Endodermal cell (in vitro differentiated cells): ENCODE measurements at regions not wholly inside any gene's neighbourhood (a gene's known extent, or its start where the extent isn't known, plus 50 kb on each side); places are given as distances from the start of the nearest gene placed in this dataset.

Experiments used
- DNase-seq: peaks from one replicate; pipeline ENCODE4 v3.0.0-alpha.2; 2017
- H3K27ac ChIP-seq: 2 replicates; pipeline ENCODE4 v1.5.1; 2013; ENCODE audit warnings: mild to moderate bottlenecking, low read depth, low read length, moderate library complexity
- H3K27me3 ChIP-seq: 2 replicates; pipeline ENCODE4 v1.6.1; 2013; ENCODE audit warnings: mild to moderate bottlenecking, low read length, moderate library complexity; ENCODE audit not compliant: insufficient read depth, control insufficient read depth, poor library complexity, severe bottlenecking
- H3K36me3 ChIP-seq: 2 replicates; pipeline ENCODE4 v1.7.0; 2013; ENCODE audit warnings: mild to moderate bottlenecking, low read length, moderate library complexity; ENCODE audit not compliant: control insufficient read depth, insufficient read depth
- H3K4me1 ChIP-seq: one replicate; pipeline ENCODE4 v1.7.0; 2013; ENCODE audit warnings: low read length; ENCODE audit not compliant: control insufficient read depth, insufficient read depth
- H3K4me3 ChIP-seq: 2 replicates; pipeline ENCODE4 v1.5.1; 2013; ENCODE audit warnings: mild to moderate bottlenecking, low read length, moderate library complexity
- H3K9ac ChIP-seq: 2 replicates; pipeline ENCODE4 v1.6.1; 2013; ENCODE audit warnings: mild to moderate bottlenecking, low read length, moderate library complexity; ENCODE audit not compliant: poor library complexity, severe bottlenecking; ENCODE audit errors: extremely low read depth
- H3K9me3 ChIP-seq: 2 replicates; pipeline ENCODE4 v1.6.1; 2013; ENCODE audit warnings: mild to moderate bottlenecking, low read length, moderate library complexity; ENCODE audit not compliant: control insufficient read depth
- H3K27ac Mint-ChIP-seq: 2 replicates; pipeline ENCODE4 v1.8.0; 2020; ENCODE audit warnings: mixed read lengths
- H3K27me3 Mint-ChIP-seq: 2 replicates; pipeline ENCODE4 v1.8.0; 2021; ENCODE audit warnings: mild to moderate bottlenecking, mixed read lengths; ENCODE audit not compliant: insufficient read depth
- H3K36me3 Mint-ChIP-seq: 2 replicates; pipeline ENCODE4 v1.8.0; 2020; ENCODE audit warnings: low read depth, mixed read lengths
- H3K4me1 Mint-ChIP-seq: 2 replicates; pipeline ENCODE4 v1.8.0; 2020; ENCODE audit warnings: mixed read lengths
- H3K4me3 Mint-ChIP-seq: 2 replicates; pipeline ENCODE4 v1.8.0; 2020; ENCODE audit warnings: mild to moderate bottlenecking, moderate library complexity, mixed read lengths
- H3K9me3 Mint-ChIP-seq: 2 replicates; pipeline ENCODE4 v1.8.0; 2020; ENCODE audit warnings: mild to moderate bottlenecking, mixed read lengths
- WGBS, 2 experiments: methylation state at CpG; one replicate each; pipeline versions ENCODE4 v1.1.5 to v1.1.7; 2013; ENCODE audit warnings: missing lambda C conversion rate in 2 of 2, mixed read lengths in 1 of 2; ENCODE audit not compliant: insufficient coverage in 1 of 2, insufficient read length in 1 of 2; 5-methylcytosine and 5-hydroxymethylcytosine counted together
- TF ChIP-seq, protein P1 (sequence below): fragments of 200-600 bp; sonication (generic); conservative IDR thresholded peaks from 2 replicates; pipeline ENCODE4 v1.5.0; 2021; ENCODE audit warnings: antibody characterized with exemption, mild to moderate bottlenecking

DNA sequence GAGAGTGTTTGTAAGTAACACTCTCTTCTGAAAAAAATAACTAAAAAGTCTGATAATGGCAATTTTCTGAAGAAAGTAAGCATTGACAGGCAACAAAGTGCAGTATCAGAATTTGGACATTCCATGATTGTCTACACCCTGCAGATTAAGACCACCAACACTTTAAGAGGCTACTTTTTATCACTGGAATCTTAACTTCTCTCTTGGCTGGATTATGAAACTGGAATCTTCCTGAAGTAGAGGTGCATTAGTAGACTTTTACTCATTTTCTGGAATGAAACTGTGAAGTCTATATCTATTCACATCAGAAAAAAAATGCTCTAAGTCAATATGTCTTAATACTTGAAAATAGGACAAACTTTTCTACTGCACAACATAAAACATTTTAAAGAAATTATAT, 547.5 kb downstream of the COL12A1 start:
- H3K27ac ChIP-seq: no peak overlapping the region
- DNase-seq: no peak
- peaks cover 33% of the 10 kb centered on the region for H3K9me3 Mint-ChIP-seq
- H3K27me3 ChIP-seq: no peaks in the 10 kb centered on the region
- no peak overlapping the region for H3K4me3 ChIP-seq
- H3K27me3 Mint-ChIP-seq: no peaks in the 10 kb centered on the region
- H3K27ac Mint-ChIP-seq: no peak overlapping the region
- no peaks in the 10 kb centered on the region for H3K4me1 Mint-ChIP-seq
- no peaks in the 10 kb centered on the region for H3K36me3 ChIP-seq
- H3K36me3 Mint-ChIP-seq: no peaks in the 10 kb centered on the region
- H3K4me3 Mint-ChIP-seq: no peak overlapping the region
- H3K4me1 ChIP-seq: no peaks in the 10 kb centered on the region
- TF ChIP-seq, protein P1, sequence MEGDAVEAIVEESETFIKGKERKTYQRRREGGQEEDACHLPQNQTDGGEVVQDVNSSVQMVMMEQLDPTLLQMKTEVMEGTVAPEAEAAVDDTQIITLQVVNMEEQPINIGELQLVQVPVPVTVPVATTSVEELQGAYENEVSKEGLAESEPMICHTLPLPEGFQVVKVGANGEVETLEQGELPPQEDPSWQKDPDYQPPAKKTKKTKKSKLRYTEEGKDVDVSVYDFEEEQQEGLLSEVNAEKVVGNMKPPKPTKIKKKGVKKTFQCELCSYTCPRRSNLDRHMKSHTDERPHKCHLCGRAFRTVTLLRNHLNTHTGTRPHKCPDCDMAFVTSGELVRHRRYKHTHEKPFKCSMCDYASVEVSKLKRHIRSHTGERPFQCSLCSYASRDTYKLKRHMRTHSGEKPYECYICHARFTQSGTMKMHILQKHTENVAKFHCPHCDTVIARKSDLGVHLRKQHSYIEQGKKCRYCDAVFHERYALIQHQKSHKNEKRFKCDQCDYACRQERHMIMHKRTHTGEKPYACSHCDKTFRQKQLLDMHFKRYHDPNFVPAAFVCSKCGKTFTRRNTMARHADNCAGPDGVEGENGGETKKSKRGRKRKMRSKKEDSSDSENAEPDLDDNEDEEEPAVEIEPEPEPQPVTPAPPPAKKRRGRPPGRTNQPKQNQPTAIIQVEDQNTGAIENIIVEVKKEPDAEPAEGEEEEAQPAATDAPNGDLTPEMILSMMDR: no peak
- H3K9me3 ChIP-seq: no peaks in the 10 kb centered on the region
- no peak overlapping the region for H3K9ac ChIP-seq

DNA sequence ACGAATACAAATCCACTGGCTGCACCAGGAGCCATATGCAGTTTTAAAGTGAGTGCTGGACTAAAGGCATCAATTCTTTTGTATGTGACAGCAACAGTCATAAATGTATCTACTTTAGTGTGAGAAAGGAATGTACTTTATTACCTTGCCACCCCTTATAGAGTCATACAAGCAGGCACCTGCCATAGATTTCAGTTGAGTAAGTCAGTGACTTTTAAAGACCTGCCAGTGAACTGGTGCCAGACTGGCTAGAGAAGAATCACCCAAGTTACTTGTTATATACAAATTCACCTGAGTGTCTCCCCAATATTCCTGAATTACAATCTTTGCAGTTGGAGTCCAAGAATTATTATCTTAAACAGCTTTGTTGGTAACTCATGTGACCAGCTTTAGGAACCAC, 547.9 kb downstream of the COL12A1 start:
- Mint-ChIP-seq H3K27me3 (no peaks in the 10 kb centered on the region), H3K9me3 (peaks cover 29% of the 10 kb centered on the region), H3K27ac (no peak overlapping the region), H3K36me3 (no peaks in the 10 kb centered on the region), H3K4me1 (no peaks in the 10 kb centered on the region), H3K4me3 (no peak overlapping the region)
- no peaks in the 10 kb centered on the region for H3K4me1 ChIP-seq
- DNase-seq: no peak
- H3K4me3 ChIP-seq: no peak overlapping the region
- no peaks in the 10 kb centered on the region for H3K36me3 ChIP-seq
- H3K9ac ChIP-seq: no peak overlapping the region
- H3K27me3 ChIP-seq: no peaks in the 10 kb centered on the region
- TF ChIP-seq, protein P1: no peak
- H3K9me3 ChIP-seq: no peaks in the 10 kb centered on the region
- WGBS, 2 experiments: 83 to 86% methylated on average over 1 of the region's 1 CpG
- H3K27ac ChIP-seq: no peak overlapping the region

DNA sequence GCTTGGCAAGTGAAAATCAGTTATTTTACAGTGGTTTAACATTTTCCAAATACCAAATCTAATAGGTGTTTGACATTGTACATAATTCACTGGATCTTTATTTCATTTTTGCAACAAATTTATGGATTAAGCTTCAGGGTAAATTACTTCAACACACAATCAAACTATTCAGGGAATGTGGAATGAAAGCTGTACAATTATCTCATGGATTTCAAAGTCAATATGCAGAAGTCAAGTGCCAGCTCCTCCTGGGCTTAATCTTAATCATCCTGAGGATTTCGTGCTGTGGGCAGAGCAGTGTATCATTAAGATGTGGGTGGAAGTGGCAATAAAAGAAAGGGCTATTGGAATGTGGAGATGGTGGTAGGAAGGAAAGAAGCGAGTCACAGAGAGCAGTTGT, 548.8 kb downstream of the COL12A1 start:
- H3K27me3 Mint-ChIP-seq: no peaks in the 10 kb centered on the region
- TF ChIP-seq, protein P1: no peak
- 70 to 78% methylated on average over 1 of the region's 2 CpGs for WGBS, 2 experiments
- Histone ChIP-seq H3K4me3 (no peak overlapping the region), H3K4me1 (no peaks in the 10 kb centered on the region), H3K27me3 (no peaks in the 10 kb centered on the region), H3K9ac (no peak overlapping the region), H3K36me3 (no peaks in the 10 kb centered on the region), H3K9me3 (no peaks in the 10 kb centered on the region), H3K27ac (no peak overlapping the region)
- peaks cover 26% of the 10 kb centered on the region for H3K9me3 Mint-ChIP-seq
- DNase-seq: no peak
- H3K36me3 Mint-ChIP-seq: no peaks in the 10 kb centered on the region
- no peak overlapping the region for H3K27ac Mint-ChIP-seq
- H3K4me3 Mint-ChIP-seq: no peak overlapping the region
- H3K4me1 Mint-ChIP-seq: no peaks in the 10 kb centered on the region
